PC-9 (cell line): ENCODE measurements at regions not wholly inside any gene's neighbourhood (a gene's known extent, or its start where the extent isn't known, plus 50 kb on each side); places are given as distances from the start of the nearest gene placed in this dataset.

Source experiments
- BruUV-seq: library from RNA; stranded (reverse); fragments of 400-500 nt; replicated peaks from 2 replicates; lab custom pipeline; 2021; lab: Mats Ljungman, UMichigan
- CTCF ChIA-PET: fragments of 300-600 bp; sonication (Branson Sonifier 250); formaldehyde crosslinking; loops from one replicate; lab custom pipeline; 2022; ENCODE audit warnings: antibody characterized with exemption; lab: Charles Lee
- POLR2A ChIA-PET: fragments of 300-600 bp; sonication (Branson Sonifier 250); formaldehyde crosslinking; loops from one replicate; lab custom pipeline; 2022; ENCODE audit warnings: antibody characterized with exemption; ENCODE audit not compliant: unreplicated experiment; lab: Charles Lee
- DNase-seq, 2 experiments: peaks; one replicate each; pipeline versions ENCODE4 v3.0.0 to v3.0.0-alpha.2; 2015 to 2022; ENCODE audit warnings: mixed read lengths in 1 of 2
- H2AFZ ChIP-seq: fragments of 200-600 bp; sonication (generic); 2 replicates; pipeline ENCODE4 v1.8.1; 2017; ENCODE audit warnings: antibody characterized with exemption
- H3F3A ChIP-seq: fragments of 200-600 bp; sonication (generic); 2 replicates; pipeline ENCODE4 v1.8.1; 2017; ENCODE audit warnings: antibody characterized with exemption, mild to moderate bottlenecking, low read depth; ENCODE audit not compliant: insufficient read depth
- H3K27ac ChIP-seq: fragments of 200-600 bp; sonication (generic); 2 replicates; pipeline ENCODE4 v1.6.1; 2016; ENCODE audit warnings: mixed run types
- H3K27me3 ChIP-seq: fragments of 200-600 bp; sonication (generic); 2 replicates; pipeline ENCODE4 v1.6.1; 2016; ENCODE audit warnings: low read depth, mixed run types; ENCODE audit not compliant: insufficient read depth
- H3K36me3 ChIP-seq: fragments of 200-600 bp; sonication (generic); 2 replicates; pipeline ENCODE4 v1.6.1; 2016; ENCODE audit warnings: low read depth, mixed run types
- H3K4me1 ChIP-seq: fragments of 200-600 bp; sonication (generic); replicated peaks from 2 replicates; pipeline ENCODE4 v1.6.1; 2016; ENCODE audit warnings: mixed run types; ENCODE audit not compliant: insufficient read depth
- H3K4me2 ChIP-seq: fragments of 200-600 bp; sonication (generic); 2 replicates; pipeline ENCODE4 v1.6.1; 2017; ENCODE audit warnings: mixed run types
- H3K4me3 ChIP-seq: fragments of 200-600 bp; sonication (generic); 2 replicates; pipeline ENCODE4 v1.6.1; 2016; ENCODE audit warnings: mixed run types
- H3K79me2 ChIP-seq: fragments of 200-600 bp; sonication (generic); 2 replicates; pipeline ENCODE4 v1.6.1; 2017; ENCODE audit warnings: low read depth, mixed run types
- H3K9me2 ChIP-seq: fragments of 200-600 bp; sonication (generic); 2 replicates; pipeline ENCODE4 v1.8.1; 2017; ENCODE audit warnings: mild to moderate bottlenecking; ENCODE audit not compliant: insufficient read depth
- H3K9me3 ChIP-seq: fragments of 200-600 bp; sonication (generic); 2 replicates; pipeline ENCODE4 v1.8.1; 2016; ENCODE audit warnings: low read depth; ENCODE audit not compliant: insufficient read depth
- H4K20me1 ChIP-seq: fragments of 200-600 bp; sonication (generic); 2 replicates; pipeline ENCODE4 v1.8.1; 2017; ENCODE audit not compliant: insufficient read depth
- CTCF ChIP-seq: fragments of 200-600 bp; sonication (generic); conservative IDR thresholded peaks from 2 replicates; pipeline ENCODE4 v1.6.1; 2017; ENCODE audit warnings: mixed run types, antibody characterized with exemption, mild to moderate bottlenecking, moderate library complexity
- EZH2 ChIP-seq: fragments of 200-600 bp; sonication (generic); IDR thresholded peaks from 2 replicates; pipeline ENCODE4 v1.8.0; 2017; ENCODE audit warnings: antibody characterized with exemption, low read depth
- intact Hi-C: fragments of 100-400 bp; cut with micrococcal nuclease; formaldehyde crosslinking; loops from one replicate; pipeline ENCODE4 v1.10.0; 2022; ENCODE audit not compliant: unreplicated experiment

GRCh38 chr12:131456301-131457027 lies 254.4 kb upstream of the SFSWAP start:
- H3K4me1 ChIP-seq: no peaks in the 10 kb centered on the region
- CTCF ChIA-PET: no interaction called here
- no TSS peak for BruUV-seq
- H3K4me3 ChIP-seq: no peak overlapping the region
- H3K27ac ChIP-seq: no peak overlapping the region
- H3K79me2 ChIP-seq: no peaks in the 10 kb centered on the region
- POLR2A ChIA-PET: no interaction called here
- no peaks in the 10 kb centered on the region for H3K36me3 ChIP-seq
- H4K20me1 ChIP-seq: no peaks in the 10 kb centered on the region
- no peak for DNase-seq
- no peaks in the 10 kb centered on the region for H3K9me3 ChIP-seq
- H3K27me3 ChIP-seq: peaks cover 64% of the 10 kb centered on the region
- no peaks in the 10 kb centered on the region for H3K9me2 ChIP-seq
- TF ChIP-seq CTCF: no peak
- no peak for TF ChIP-seq EZH2
- intact Hi-C loops: no loop called here
- H3F3A ChIP-seq: no peaks in the 10 kb centered on the region
- no peak overlapping the region for H3K4me2 ChIP-seq
- no peak overlapping the region for H2AFZ ChIP-seq

- no peak overlapping the region for H3K4me2 ChIP-seq
- POLR2A ChIA-PET: no interaction called here
- CTCF ChIA-PET: no interaction called here
- no peaks in the 10 kb centered on the region for H3K9me3 ChIP-seq
- no peak overlapping the region for H2AFZ ChIP-seq
- H3F3A ChIP-seq: no peaks in the 10 kb centered on the region
- intact Hi-C loops: no loop called here
- H4K20me1 ChIP-seq: no peaks in the 10 kb centered on the region
- H3K27ac ChIP-seq: no peak overlapping the region
- no peak for DNase-seq
- H3K4me1 ChIP-seq: no peaks in the 10 kb centered on the region
- TF ChIP-seq CTCF (no peak), EZH2 (no peak)
- H3K36me3 ChIP-seq: no peaks in the 10 kb centered on the region
- no peaks in the 10 kb centered on the region for H3K9me2 ChIP-seq
- no peak overlapping the region for H3K4me3 ChIP-seq
- H3K79me2 ChIP-seq: no peaks in the 10 kb centered on the region
- H3K27me3 ChIP-seq: peaks cover 69% of the 10 kb centered on the region
- no TSS peak for BruUV-seq
These were observed 253.9 kb upstream of the SFSWAP start for GRCh38 chr12:131457028-131457310.

- DNase-seq: no peak
- BruUV-seq: no TSS peak
- ChIA-PET POLR2A (no interaction called here), CTCF (no interaction called here)
- H3F3A ChIP-seq: no peaks in the 10 kb centered on the region
- H3K36me3 ChIP-seq: no peaks in the 10 kb centered on the region
- no peak overlapping the region for H2AFZ ChIP-seq
- H3K4me1 ChIP-seq: no peaks in the 10 kb centered on the region
- no peaks in the 10 kb centered on the region for H4K20me1 ChIP-seq
- H3K79me2 ChIP-seq: no peaks in the 10 kb centered on the region
- intact Hi-C loops: no loop called here
- no peak overlapping the region for H3K4me3 ChIP-seq
- no peaks in the 10 kb centered on the region for H3K9me3 ChIP-seq
- peaks cover 75% of the 10 kb centered on the region for H3K27me3 ChIP-seq
- no peak overlapping the region for H3K4me2 ChIP-seq
- H3K9me2 ChIP-seq: no peaks in the 10 kb centered on the region
- H3K27ac ChIP-seq: no peak overlapping the region
- TF ChIP-seq EZH2 (no peak), CTCF (no peak)
These were observed 253.4 kb upstream of the SFSWAP start for GRCh38 chr12:131457331-131458047.
